Vagina (tissue), 2 donors: ENCODE measurements at regions not wholly inside any gene's neighbourhood (a gene's known extent, or its start where the extent isn't known, plus 50 kb on each side); places are given as distances from the start of the nearest gene placed in this dataset.

Experiments
- POLR2A ChIP-seq, 2 donors: fragments of 450-650 bp; IDR thresholded peaks; one replicate each; pipeline ENCODE4 v1.6.1; 2017; ENCODE audit warnings: antibody characterized with exemption in 2 of 2, mild to moderate bottlenecking in 2 of 2, moderate library complexity in 2 of 2
- POLR2AphosphoS5 ChIP-seq, 2 donors: sonication (generic); formaldehyde crosslinking; IDR thresholded peaks; one replicate each; pipeline ENCODE4 v1.9.0; 2017; ENCODE audit warnings: antibody characterized with exemption in 2 of 2, mild to moderate bottlenecking in 2 of 2, low read depth in 1 of 2; ENCODE audit not compliant: insufficient read depth in 1 of 2
- TF ChIP-seq, protein P1 (sequence below), 3 experiments: fragments of 450-650 bp in 2 of 3; fragments of 200-600 bp in 1 of 3; sonication (generic) in 1 of 3; IDR thresholded peaks; one replicate each; pipeline ENCODE4 v1.5.1; 2017 to 2019; ENCODE audit warnings: antibody characterized with exemption in 3 of 3, mild to moderate bottlenecking in 2 of 3, moderate library complexity in 2 of 3

DNA sequence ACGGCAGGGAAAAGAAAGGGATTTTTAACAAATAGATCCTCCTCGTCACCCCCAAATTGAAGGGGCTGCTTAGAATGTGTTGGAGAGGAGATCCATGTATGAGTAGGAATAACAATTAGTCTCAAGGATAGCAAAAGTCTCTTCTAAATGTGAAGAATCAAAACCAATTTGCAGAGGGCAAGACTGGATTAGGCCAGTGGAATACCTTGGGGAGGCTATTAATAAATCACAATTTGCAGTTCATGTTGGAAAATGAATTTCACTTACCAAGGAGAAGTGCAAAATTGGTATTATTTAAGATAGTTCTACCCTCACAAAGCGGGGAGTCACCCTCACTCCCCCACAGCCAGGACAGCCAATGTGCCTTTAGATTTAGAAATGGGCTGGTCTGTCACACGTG is 299.8 kb upstream of the SLC30A5 start:
- TF ChIP-seq, protein P1, sequence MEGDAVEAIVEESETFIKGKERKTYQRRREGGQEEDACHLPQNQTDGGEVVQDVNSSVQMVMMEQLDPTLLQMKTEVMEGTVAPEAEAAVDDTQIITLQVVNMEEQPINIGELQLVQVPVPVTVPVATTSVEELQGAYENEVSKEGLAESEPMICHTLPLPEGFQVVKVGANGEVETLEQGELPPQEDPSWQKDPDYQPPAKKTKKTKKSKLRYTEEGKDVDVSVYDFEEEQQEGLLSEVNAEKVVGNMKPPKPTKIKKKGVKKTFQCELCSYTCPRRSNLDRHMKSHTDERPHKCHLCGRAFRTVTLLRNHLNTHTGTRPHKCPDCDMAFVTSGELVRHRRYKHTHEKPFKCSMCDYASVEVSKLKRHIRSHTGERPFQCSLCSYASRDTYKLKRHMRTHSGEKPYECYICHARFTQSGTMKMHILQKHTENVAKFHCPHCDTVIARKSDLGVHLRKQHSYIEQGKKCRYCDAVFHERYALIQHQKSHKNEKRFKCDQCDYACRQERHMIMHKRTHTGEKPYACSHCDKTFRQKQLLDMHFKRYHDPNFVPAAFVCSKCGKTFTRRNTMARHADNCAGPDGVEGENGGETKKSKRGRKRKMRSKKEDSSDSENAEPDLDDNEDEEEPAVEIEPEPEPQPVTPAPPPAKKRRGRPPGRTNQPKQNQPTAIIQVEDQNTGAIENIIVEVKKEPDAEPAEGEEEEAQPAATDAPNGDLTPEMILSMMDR (IDR thresholded peaks at IDR 0.05), result no peak
- TF ChIP-seq POLR2AphosphoS5 (IDR thresholded peaks at IDR 0.05; ENCODE audit: insufficient read depth in 1 of 2, low read depth in 1 of 2), result no peak
- no peak for TF ChIP-seq POLR2A (IDR thresholded peaks at IDR 0.05)
